ENCODE measurements at regions not wholly inside any gene's neighbourhood (a gene's known extent, or its start where the extent isn't known, plus 50 kb on each side); places are given as distances from the start of the nearest gene placed in this dataset.

DNA sequence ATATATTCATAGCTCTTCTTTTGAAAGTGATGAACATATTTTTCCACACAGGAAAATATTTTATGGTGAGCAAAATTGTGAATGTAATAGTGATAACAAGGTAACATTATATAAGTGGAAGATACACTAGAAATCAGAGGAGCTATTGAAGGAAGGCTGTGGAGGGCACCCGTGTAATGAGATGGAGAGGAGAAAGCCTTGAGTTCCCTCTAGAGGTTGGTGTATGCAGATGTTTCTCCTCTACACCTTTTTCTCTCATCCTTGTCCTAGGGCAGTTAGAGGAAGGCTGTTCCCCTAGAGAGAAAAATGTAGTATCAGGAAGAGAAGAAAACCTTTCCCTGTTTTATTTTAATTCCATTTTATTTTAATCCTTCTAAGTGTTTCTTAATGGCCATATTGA, 54.6 kb upstream of the NRG3 start:
- no peak overlapping the region for H3K4me3 Mint-ChIP-seq
- H3K27ac Mint-ChIP-seq, result no peak overlapping the region
- H3K4me2 ChIP-seq (replicated peaks; ENCODE audit: extremely low read depth, low read length, poor library complexity, severe bottlenecking), result no peak overlapping the region
- no peaks in the 10 kb centered on the region for H3K9me3 ChIP-seq (replicated peaks in 1 of 2; ENCODE audit: control insufficient read depth in 1 of 2, insufficient read depth in 1 of 2, low read length in 2 of 2)
- H3K36me3 ChIP-seq (replicated peaks in 1 of 2; ENCODE audit: control insufficient read depth in 1 of 2, insufficient read depth in 2 of 2, low read length in 2 of 2), result no peaks in the 10 kb centered on the region
- H3K36me3 Mint-ChIP-seq, result no peaks in the 10 kb centered on the region
- no peak overlapping the region for H3K4me3 ChIP-seq (replicated peaks in 1 of 3; ENCODE audit: low read depth in 2 of 3, low read length in 3 of 3)
- no peak for TF ChIP-seq CTCF (IDR thresholded peaks at IDR 0.05)
- no peak overlapping the region for H3K9ac ChIP-seq (ENCODE audit: insufficient read depth, low read length, poor library complexity, severe bottlenecking)
- H3K4me1 Mint-ChIP-seq, result no peaks in the 10 kb centered on the region
- H3K9me3 Mint-ChIP-seq, result peaks cover 0 to 2% (median 0%) of the 10 kb centered on the region in 7 donors
- WGBS (ENCODE audit: insufficient coverage), result no CpG with 5 or more reads among the region's 1 CpG
- intact Hi-C loops (cut with micrococcal nuclease), result no loop called here
- no peaks in the 10 kb centered on the region for H4K20me1 ChIP-seq (ENCODE audit: insufficient read depth, low read length)
- H2AFZ ChIP-seq (ENCODE audit: insufficient read depth, low read depth, low read length, poor library complexity, severe bottlenecking), result no peak overlapping the region
- H3K79me2 ChIP-seq (ENCODE audit: insufficient read depth, low read length), result no peaks in the 10 kb centered on the region
- H3K27me3 Mint-ChIP-seq (ENCODE audit: low read depth in 3 of 3), result peaks cover 1 to 3% (median 2%) of the 10 kb centered on the region in 3 donors
- no peak overlapping the region for H3K27ac ChIP-seq (ENCODE audit: low read depth in 1 of 2, low read length in 2 of 2)
- H3K4me1 ChIP-seq (ENCODE audit: control insufficient read depth in 1 of 2, insufficient read depth in 2 of 2, low read length in 2 of 2), result no peaks in the 10 kb centered on the region
- no peaks in the 10 kb centered on the region for H3K27me3 ChIP-seq (ENCODE audit: control insufficient read depth in 2 of 2, insufficient read depth in 2 of 2, low read length in 2 of 2)
- DNase-seq, result no peak
